Osteoblast (primary cell): ENCODE measurements at regions not wholly inside any gene's neighbourhood (a gene's known extent, or its start where the extent isn't known, plus 50 kb on each side); places are given as distances from the start of the nearest gene placed in this dataset.

Source experiments
- DNase-seq: peaks from one replicate; pipeline ENCODE4 v3.0.0; 2011; ENCODE audit warnings: low spot score, mixed read lengths; ENCODE audit not compliant: insufficient read length; ENCODE audit errors: missing footprints
- H2AFZ ChIP-seq: 2 replicates; pipeline ENCODE4 v1.6.0; 2011; ENCODE audit warnings: mild to moderate bottlenecking, low read length
- H3K27ac ChIP-seq: 2 replicates; pipeline ENCODE4 v1.5.1; 2011; ENCODE audit warnings: mild to moderate bottlenecking, low read depth, low read length, moderate library complexity
- H3K27me3 ChIP-seq: 2 replicates; pipeline ENCODE4 v1.6.0; 2012; ENCODE audit warnings: mild to moderate bottlenecking, control low read depth, inconsistent platforms, low read length, moderate library complexity; ENCODE audit not compliant: insufficient read depth
- H3K36me3 ChIP-seq: 2 replicates; pipeline ENCODE4 v1.5.1; 2011; ENCODE audit warnings: mild to moderate bottlenecking, low read length, control low read depth, moderate library complexity; ENCODE audit not compliant: insufficient read depth
- H3K4me1 ChIP-seq: 2 replicates; pipeline ENCODE4 v1.5.1; 2011; ENCODE audit warnings: mild to moderate bottlenecking, low read length, control low read depth, moderate library complexity; ENCODE audit not compliant: insufficient read depth
- H3K4me2 ChIP-seq: 2 replicates; pipeline ENCODE4 v1.6.0; 2011; ENCODE audit warnings: mild to moderate bottlenecking, low read length; ENCODE audit not compliant: insufficient read depth
- H3K4me3 ChIP-seq: fragments of 200-600 bp; sonication (generic); 3 replicates; pipeline ENCODE4 v1.5.1; 2012; ENCODE audit warnings: mild to moderate bottlenecking, low read length, inconsistent platforms; ENCODE audit not compliant: insufficient read depth
- H3K79me2 ChIP-seq: 2 replicates; pipeline ENCODE4 v1.6.0; 2012; ENCODE audit warnings: mild to moderate bottlenecking, low read length, control low read depth, inconsistent platforms; ENCODE audit not compliant: insufficient read depth
- H3K9me3 ChIP-seq: 2 replicates; pipeline ENCODE4 v1.5.1; 2011; ENCODE audit warnings: low read depth, low read length, control low read depth
- H4K20me1 ChIP-seq: 2 replicates; pipeline ENCODE4 v1.6.0; 2012; ENCODE audit warnings: mild to moderate bottlenecking, low read length, control low read depth; ENCODE audit not compliant: insufficient read depth
- CTCF ChIP-seq: IDR thresholded peaks from 2 replicates; pipeline ENCODE4 v1.5.1; 2011; ENCODE audit warnings: mild to moderate bottlenecking, low read depth, low read length, moderate library complexity; ENCODE audit errors: extremely low read depth

DNA sequence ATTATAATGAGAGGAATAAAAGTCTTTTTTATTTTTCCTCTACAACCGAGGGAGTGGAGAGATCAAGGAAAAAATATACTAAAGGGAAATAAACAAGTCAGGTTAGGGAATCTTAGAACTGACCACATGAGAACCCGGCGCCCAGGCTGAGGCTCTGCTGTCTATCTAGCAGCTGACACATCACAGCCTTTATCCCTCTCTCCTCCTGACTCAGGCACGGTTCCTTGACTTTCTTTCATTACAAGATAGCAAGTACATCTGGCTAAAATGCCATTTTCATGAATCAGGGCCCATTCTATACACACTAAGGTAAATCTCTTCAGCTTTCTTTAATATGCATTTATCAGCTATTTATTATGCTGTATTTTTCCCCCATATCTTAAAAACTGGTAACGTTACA is 296.0 kb downstream of the TMX3 start:
- Histone ChIP-seq H3K4me3 (no peak overlapping the region), H3K79me2 (no peaks in the 10 kb centered on the region), H3K4me2 (no peak overlapping the region), H3K4me1 (peaks cover 5% of the 10 kb centered on the region), H3K27ac (no peak overlapping the region), H3K9me3 (peaks cover 1% of the 10 kb centered on the region), H4K20me1 (no peaks in the 10 kb centered on the region), H3K36me3 (no peaks in the 10 kb centered on the region), H2AFZ (no peak overlapping the region), H3K27me3 (no peaks in the 10 kb centered on the region)
- no peak for TF ChIP-seq CTCF
- DNase-seq, result peak; percentile 10

GRCh38 chr18:68418226-68418868 is 296.6 kb downstream of the TMX3 start:
- Histone ChIP-seq H3K4me1 (peaks cover 5% of the 10 kb centered on the region), H3K27ac (no peak overlapping the region), H3K9me3 (peaks cover 1% of the 10 kb centered on the region), H3K27me3 (no peaks in the 10 kb centered on the region), H2AFZ (no peak overlapping the region), H4K20me1 (no peaks in the 10 kb centered on the region), H3K79me2 (no peaks in the 10 kb centered on the region), H3K4me3 (no peak overlapping the region), H3K36me3 (no peaks in the 10 kb centered on the region), H3K4me2 (no peak overlapping the region)
- DNase-seq, result no peak
- TF ChIP-seq CTCF, result no peak

DNA sequence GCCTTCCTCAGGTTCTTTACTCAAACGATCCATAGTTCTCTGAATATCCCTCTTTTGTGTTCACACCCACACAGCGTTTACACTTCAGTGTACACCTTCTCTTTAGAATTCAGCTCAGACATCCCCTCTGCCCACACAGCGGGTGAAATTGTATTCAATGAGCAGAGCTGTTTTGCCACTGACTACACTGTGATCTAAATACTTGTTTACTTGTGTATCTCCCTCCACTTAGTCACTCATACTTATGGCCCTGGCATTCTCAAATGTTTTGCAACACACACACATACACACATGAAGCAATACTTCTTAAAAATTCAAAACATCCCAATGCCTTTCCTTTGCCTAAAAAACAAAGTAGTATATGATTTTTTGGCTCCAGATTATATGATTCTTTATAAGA is 297.1 kb downstream of the TMX3 start:
- Histone ChIP-seq H4K20me1 (no peaks in the 10 kb centered on the region), H3K27me3 (no peaks in the 10 kb centered on the region), H3K4me2 (no peak overlapping the region), H3K9me3 (no peaks in the 10 kb centered on the region), H3K36me3 (no peaks in the 10 kb centered on the region), H3K79me2 (no peaks in the 10 kb centered on the region), H3K4me3 (no peak overlapping the region), H3K4me1 (peaks cover 5% of the 10 kb centered on the region), H2AFZ (no peak overlapping the region), H3K27ac (no peak overlapping the region)
- no peak for TF ChIP-seq CTCF
- DNase-seq, result no peak

DNA sequence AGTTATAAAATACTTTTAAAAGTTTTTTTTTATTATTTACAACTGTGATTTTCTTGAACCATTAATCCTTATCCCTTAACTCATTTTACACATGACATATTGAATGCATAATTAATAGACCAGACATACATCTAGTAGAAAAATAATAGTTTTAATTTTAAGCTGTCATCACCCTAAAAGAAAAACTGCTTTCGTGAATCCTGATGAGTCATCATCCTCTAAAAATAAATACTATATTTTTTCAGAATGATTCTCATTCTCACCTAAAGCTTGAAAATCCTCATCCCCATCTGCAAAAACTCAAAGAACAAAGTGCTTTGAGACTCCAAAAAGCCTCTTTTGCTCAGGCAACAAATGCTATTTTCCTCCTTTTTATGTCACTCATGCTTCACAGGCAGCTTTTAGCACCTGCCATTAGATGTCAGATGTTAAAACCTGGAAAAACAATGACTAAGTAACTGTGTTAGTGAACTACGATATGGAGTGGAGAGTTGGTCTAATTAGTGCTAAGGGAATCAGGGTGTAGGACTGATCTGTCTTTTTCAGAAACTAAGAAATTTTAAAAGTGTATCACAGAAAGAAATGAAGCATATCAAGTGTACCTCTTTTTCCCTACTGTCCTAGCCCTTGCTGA is 297.6 kb downstream of the TMX3 start:
- Histone ChIP-seq H3K4me3 (no peak overlapping the region), H2AFZ (no peak overlapping the region), H3K4me1 (peaks cover 5% of the 10 kb centered on the region), H3K27ac (no peak overlapping the region), H3K79me2 (no peaks in the 10 kb centered on the region), H3K9me3 (no peaks in the 10 kb centered on the region), H3K27me3 (no peaks in the 10 kb centered on the region), H4K20me1 (no peaks in the 10 kb centered on the region), H3K36me3 (no peaks in the 10 kb centered on the region), H3K4me2 (no peak overlapping the region)
- no peak for DNase-seq
- no peak for TF ChIP-seq CTCF
